Esophagus muscularis mucosa (tissue), 4 donors: ENCODE measurements at regions not wholly inside any gene's neighbourhood (a gene's known extent, or its start where the extent isn't known, plus 50 kb on each side); places are given as distances from the start of the nearest gene placed in this dataset.
A peak's percentile ranks its signal among the peaks of the same experiment; 100 is the strongest.

Experiments used
- DNase-seq: peaks from one replicate; pipeline ENCODE4 v3.0.0-alpha.2; 2017; ENCODE audit errors: extremely low spot score
- H3K27ac ChIP-seq, 4 donors: fragments of 200-600 bp; sonication (generic); replicated peaks in 1 of 4; 1 replicate in 3 of 4; 2 replicates in 1 of 4; pipeline ENCODE4 v1.5.1; 2016 to 2019; ENCODE audit warnings: mild to moderate bottlenecking in 1 of 4
- H3K27me3 ChIP-seq, 4 donors: fragments of 200-600 bp; sonication (generic); one replicate each; pipeline versions ENCODE4 v1.5.1 to v1.6.0; 2016 to 2019
- H3K36me3 ChIP-seq, 4 donors: fragments of 200-600 bp; sonication (generic); one replicate each; pipeline ENCODE4 v1.5.1; 2016 to 2019
- H3K4me1 ChIP-seq, 4 donors: fragments of 200-600 bp; sonication (generic); one replicate each; pipeline ENCODE4 v1.5.1; 2016 to 2019
- H3K4me3 ChIP-seq, 4 donors: fragments of 200-600 bp; sonication (generic); 1 replicate in 2 of 4; 2 replicates in 2 of 4; pipeline ENCODE4 v1.5.1; 2016 to 2019; ENCODE audit warnings: mild to moderate bottlenecking in 4 of 4, moderate library complexity in 1 of 4
- H3K9me3 ChIP-seq, 4 donors: fragments of 200-600 bp; sonication (generic); 1 replicate in 3 of 4; 2 replicates in 1 of 4; pipeline ENCODE4 v1.5.1; 2016 to 2019
- EP300 ChIP-seq: sonication (generic); formaldehyde crosslinking; IDR thresholded peaks from one replicate; pipeline ENCODE4 v1.6.1; 2017; ENCODE audit warnings: antibody characterized with exemption
- POLR2A ChIP-seq: fragments of 450-650 bp; IDR thresholded peaks from one replicate; pipeline ENCODE4 v1.6.1; 2017; ENCODE audit warnings: antibody characterized with exemption, moderate library complexity, mild to moderate bottlenecking, low read depth
- POLR2AphosphoS5 ChIP-seq, 2 donors: sonication (generic); formaldehyde crosslinking; IDR thresholded peaks; one replicate each; pipeline ENCODE4 v1.6.1; 2017; ENCODE audit warnings: antibody characterized with exemption in 2 of 2
- WGBS: methylation state at CpG from one replicate; pipeline ENCODE4 v1.1.5; 2018; 5-methylcytosine and 5-hydroxymethylcytosine counted together
- intact Hi-C: fragments of 100-400 bp; cut with DNase I; formaldehyde crosslinking; loops from one replicate; pipeline ENCODE4 v1.15.1; 2023
- TF ChIP-seq, protein P1 (sequence below), 3 experiments: fragments of 200-600 bp in 2 of 3; fragments of 450-650 bp in 1 of 3; sonication (generic) in 2 of 3; IDR thresholded peaks; one replicate each; pipeline ENCODE4 v1.5.1; 2017 to 2019; ENCODE audit warnings: antibody characterized with exemption in 3 of 3, mild to moderate bottlenecking in 2 of 3, moderate library complexity in 1 of 3

DNA sequence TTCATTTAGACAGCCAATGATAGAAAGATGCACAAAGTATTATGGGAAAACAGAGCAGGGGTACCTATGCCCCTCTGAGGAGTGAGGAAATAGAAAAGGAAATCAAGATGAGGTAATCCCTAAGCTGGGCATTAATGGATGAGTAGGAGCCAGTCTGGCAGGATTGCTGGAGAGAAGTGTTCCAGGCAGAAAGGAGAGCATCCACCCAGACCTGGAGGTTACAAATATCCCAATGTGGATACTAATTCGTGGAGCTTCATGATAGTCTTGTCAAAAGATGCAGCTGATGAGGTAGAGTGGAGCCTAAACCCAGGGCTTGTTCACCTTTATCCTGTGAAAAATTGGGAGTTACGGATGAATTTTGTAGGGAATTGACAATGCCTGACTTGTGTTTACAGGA, 328.0 kb downstream of the ZNF608 start:
- peaks cover 0 to 10% (median 4%) of the 10 kb centered on the region in 4 donors for H3K9me3 ChIP-seq
- no peak overlapping the region for H3K27ac ChIP-seq
- no peaks in the 10 kb centered on the region for H3K27me3 ChIP-seq
- intact Hi-C loops = no loop called here
- WGBS = 96% methylated on average over 2 of the region's 2 CpGs
- DNase-seq = peak; percentile 60
- TF ChIP-seq EP300 (no peak), POLR2A (no peak), POLR2AphosphoS5 (IDR thresholded peaks at IDR 0.05) (no peak)
- TF ChIP-seq, protein P1, sequence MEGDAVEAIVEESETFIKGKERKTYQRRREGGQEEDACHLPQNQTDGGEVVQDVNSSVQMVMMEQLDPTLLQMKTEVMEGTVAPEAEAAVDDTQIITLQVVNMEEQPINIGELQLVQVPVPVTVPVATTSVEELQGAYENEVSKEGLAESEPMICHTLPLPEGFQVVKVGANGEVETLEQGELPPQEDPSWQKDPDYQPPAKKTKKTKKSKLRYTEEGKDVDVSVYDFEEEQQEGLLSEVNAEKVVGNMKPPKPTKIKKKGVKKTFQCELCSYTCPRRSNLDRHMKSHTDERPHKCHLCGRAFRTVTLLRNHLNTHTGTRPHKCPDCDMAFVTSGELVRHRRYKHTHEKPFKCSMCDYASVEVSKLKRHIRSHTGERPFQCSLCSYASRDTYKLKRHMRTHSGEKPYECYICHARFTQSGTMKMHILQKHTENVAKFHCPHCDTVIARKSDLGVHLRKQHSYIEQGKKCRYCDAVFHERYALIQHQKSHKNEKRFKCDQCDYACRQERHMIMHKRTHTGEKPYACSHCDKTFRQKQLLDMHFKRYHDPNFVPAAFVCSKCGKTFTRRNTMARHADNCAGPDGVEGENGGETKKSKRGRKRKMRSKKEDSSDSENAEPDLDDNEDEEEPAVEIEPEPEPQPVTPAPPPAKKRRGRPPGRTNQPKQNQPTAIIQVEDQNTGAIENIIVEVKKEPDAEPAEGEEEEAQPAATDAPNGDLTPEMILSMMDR (IDR thresholded peaks at IDR 0.05) = no peak
- H3K36me3 ChIP-seq = no peaks in the 10 kb centered on the region
- no peak overlapping the region for H3K4me3 ChIP-seq
- H3K4me1 ChIP-seq = no peaks in the 10 kb centered on the region

DNA sequence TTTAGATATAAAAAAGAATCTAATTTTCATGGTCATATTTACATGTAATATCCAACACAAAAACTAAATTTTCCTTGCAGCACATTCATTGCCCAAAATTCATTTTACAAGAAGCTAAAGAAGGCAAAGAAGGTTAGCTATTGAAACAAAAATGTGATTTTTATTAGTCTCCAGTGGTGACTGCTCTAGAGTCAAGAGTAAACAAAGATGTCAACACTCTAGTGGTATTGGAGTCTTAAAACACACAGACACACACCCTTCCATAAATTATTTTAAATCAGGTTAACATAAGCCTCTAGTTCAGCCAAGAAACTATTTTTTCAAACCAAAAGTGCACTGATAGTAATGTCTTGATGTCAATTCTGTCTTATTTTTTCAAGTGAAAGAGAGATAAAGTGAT, 329.2 kb downstream of the ZNF608 start:
- no peaks in the 10 kb centered on the region for H3K36me3 ChIP-seq

DNA sequence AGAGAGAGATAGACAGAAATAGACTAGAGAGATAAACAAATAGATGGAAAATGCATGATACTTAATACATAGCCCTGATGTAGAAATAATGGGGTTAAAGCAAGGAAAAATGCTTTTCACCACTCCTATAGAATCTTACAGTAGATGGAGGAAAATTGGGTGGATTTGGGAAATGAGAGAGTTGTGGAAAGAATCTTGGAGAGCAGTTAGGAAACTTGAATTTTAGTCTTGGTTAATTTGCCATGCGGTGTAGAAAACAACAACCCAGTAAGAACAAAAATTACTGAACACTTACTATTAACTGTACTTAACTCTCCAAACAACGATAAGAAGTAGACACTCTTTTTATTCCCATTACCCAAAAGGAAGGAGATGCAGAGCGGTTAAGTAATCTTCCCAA, 329.8 kb downstream of the ZNF608 start:
- no peak for TF ChIP-seq EP300
- TF ChIP-seq POLR2A = no peak
- TF ChIP-seq, protein P1 (IDR thresholded peaks at IDR 0.05) = no peak
- TF ChIP-seq POLR2AphosphoS5 (IDR thresholded peaks at IDR 0.05) = no peak
- Histone ChIP-seq H3K27ac (no peak overlapping the region), H3K4me3 (no peak overlapping the region), H3K36me3 (no peaks in the 10 kb centered on the region), H3K27me3 (no peaks in the 10 kb centered on the region), H3K4me1 (no peaks in the 10 kb centered on the region), H3K9me3 (no peaks in the 10 kb centered on the region)
- intact Hi-C loops = no loop called here
- DNase-seq = no peak
- 93% methylated on average over 3 of the region's 3 CpGs for WGBS

More for the DNA sequence above, 329.2 kb downstream of the ZNF608 start:
- DNase-seq = no peak
- H3K27ac ChIP-seq = no peak overlapping the region
- TF ChIP-seq EP300 = no peak
- TF ChIP-seq POLR2A = no peak
- TF ChIP-seq POLR2AphosphoS5 (IDR thresholded peaks at IDR 0.05) = no peak
- TF ChIP-seq, protein P1 (IDR thresholded peaks at IDR 0.05) = no peak
- intact Hi-C loops = no loop called here
- H3K4me3 ChIP-seq = no peak overlapping the region
- H3K27me3 ChIP-seq = no peaks in the 10 kb centered on the region
- no peaks in the 10 kb centered on the region for H3K4me1 ChIP-seq
- H3K9me3 ChIP-seq = peaks cover 0 to under 1% (median 0%) of the 10 kb centered on the region in 4 donors

DNA sequence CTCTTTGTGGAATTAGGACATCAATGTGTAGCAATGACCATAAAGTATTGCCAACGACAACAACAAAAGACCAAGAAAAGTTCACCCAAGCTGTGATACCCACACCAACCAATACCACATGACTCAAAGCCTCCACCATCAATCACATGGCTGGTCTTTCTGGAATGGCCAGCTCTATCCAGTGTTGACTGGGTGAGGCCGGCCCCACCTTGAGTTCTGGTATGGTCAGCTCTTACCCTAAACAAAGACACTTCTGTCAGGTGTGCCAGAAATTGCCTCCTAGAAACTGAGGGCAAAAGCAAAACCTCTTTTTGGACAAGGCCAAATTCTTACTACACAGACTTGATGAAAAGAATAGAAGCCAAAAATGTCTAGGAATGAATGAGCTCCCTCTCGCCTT, 331.5 kb downstream of the ZNF608 start:
- H3K4me3 ChIP-seq = no peak overlapping the region
- H3K36me3 ChIP-seq = no peaks in the 10 kb centered on the region
- H3K27ac ChIP-seq = no peak overlapping the region
- H3K27me3 ChIP-seq = no peaks in the 10 kb centered on the region
- 97% methylated on average over 3 of the region's 3 CpGs for WGBS
- H3K4me1 ChIP-seq = no peaks in the 10 kb centered on the region
- no peaks in the 10 kb centered on the region for H3K9me3 ChIP-seq
- DNase-seq = no peak
- intact Hi-C loops = no loop called here
- TF ChIP-seq POLR2AphosphoS5 (IDR thresholded peaks at IDR 0.05) (no peak), EP300 (no peak), POLR2A (no peak)
- TF ChIP-seq, protein P1 (IDR thresholded peaks at IDR 0.05) = no peak
